Prostate gland (tissue), 2 donors: ENCODE measurements at regions not wholly inside any gene's neighbourhood (a gene's known extent, or its start where the extent isn't known, plus 50 kb on each side); places are given as distances from the start of the nearest gene placed in this dataset.

Source experiments
- DNase-seq: peaks from one replicate; pipeline ENCODE4 v3.0.0-alpha.2; 2019; ENCODE audit warnings: low spot score
- H3K27ac ChIP-seq, 2 donors: fragments of 200-600 bp; sonication (generic); 2 replicates each; pipeline ENCODE4 v1.5.1; 2017 to 2019
- H3K27me3 ChIP-seq: fragments of 200-600 bp; sonication (generic); replicated peaks from 2 replicates; pipeline ENCODE4 v1.5.1; 2019; ENCODE audit not compliant: insufficient read depth
- H3K36me3 ChIP-seq, 2 donors: fragments of 200-600 bp; sonication (generic); 1 replicate in 1 of 2; 2 replicates in 1 of 2; pipeline versions ENCODE4 v1.5.1 to v1.8.1; 2017 to 2019
- H3K4me1 ChIP-seq: fragments of 200-600 bp; sonication (generic); replicated peaks from 2 replicates; pipeline ENCODE4 v1.5.1; 2019
- H3K4me3 ChIP-seq, 2 donors: fragments of 200-600 bp; sonication (generic); 2 replicates each; pipeline ENCODE4 v1.5.1; 2017 to 2019
- H3K9me3 ChIP-seq: fragments of 200-600 bp; sonication (generic); 2 replicates; pipeline ENCODE4 v1.5.1; 2017
- CTCF ChIP-seq, 4 experiments: fragments of 200-600 bp in 2 of 4; fragments of 450-650 bp in 2 of 4; sonication (generic) in 2 of 4; IDR thresholded peaks; 1 replicate in 3 of 4; 2 replicates in 1 of 4; pipeline ENCODE4 v1.5.1; 2016 to 2019; ENCODE audit warnings: antibody characterized with exemption in 4 of 4, mild to moderate bottlenecking in 2 of 4, moderate library complexity in 2 of 4
- POLR2A ChIP-seq: fragments of 450-650 bp; IDR thresholded peaks from one replicate; pipeline ENCODE4 v1.6.1; 2016; ENCODE audit warnings: antibody characterized with exemption, mild to moderate bottlenecking
- POLR2AphosphoS5 ChIP-seq: sonication (generic); formaldehyde crosslinking; IDR thresholded peaks from one replicate; pipeline ENCODE4 v1.6.1; 2017; ENCODE audit warnings: antibody characterized with exemption
- WGBS: methylation state at CpG from one replicate; pipeline ENCODE4 v1.1.5; 2018; 5-methylcytosine and 5-hydroxymethylcytosine counted together
- intact Hi-C: fragments of 100-400 bp; cut with DNase I; formaldehyde crosslinking; loops from one replicate; pipeline ENCODE4 v1.14.2; 2022

GRCh38 chr9:103361906-103362305 lies 366.8 kb downstream of the CYLC2 start:
- no peaks in the 10 kb centered on the region for H3K4me1 ChIP-seq
- H3K27ac ChIP-seq: no peak overlapping the region
- H3K4me3 ChIP-seq: no peak overlapping the region
- DNase-seq: no peak
- TF ChIP-seq POLR2A: no peak
- TF ChIP-seq POLR2AphosphoS5: no peak
- no peak for TF ChIP-seq CTCF (IDR thresholded peaks at IDR 0.05)
- no peaks in the 10 kb centered on the region for H3K27me3 ChIP-seq
- no peaks in the 10 kb centered on the region for H3K9me3 ChIP-seq
- intact Hi-C loops: no loop called here
- no peaks in the 10 kb centered on the region for H3K36me3 ChIP-seq

DNA sequence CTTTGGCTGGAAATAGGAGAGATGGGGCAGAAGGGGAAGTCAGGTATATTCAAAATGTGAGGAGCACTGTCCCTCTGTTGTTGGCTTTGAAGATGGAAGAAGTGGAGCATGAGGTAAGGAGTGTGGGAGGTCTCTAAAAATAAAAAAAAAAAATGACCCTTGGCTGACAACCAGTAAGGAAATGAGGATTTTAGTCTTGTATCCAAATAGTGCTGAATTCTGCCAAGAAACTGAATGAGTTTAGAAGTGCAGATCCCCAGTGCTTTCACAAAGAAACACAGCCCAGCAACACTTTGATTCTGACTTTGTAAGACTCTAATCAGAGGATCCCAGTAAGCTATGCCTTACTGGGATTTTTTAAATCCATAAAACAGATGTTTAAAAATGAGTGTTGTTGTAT lies 367.9 kb downstream of the CYLC2 start:
- no peaks in the 10 kb centered on the region for H3K27me3 ChIP-seq
- no peaks in the 10 kb centered on the region for H3K9me3 ChIP-seq
- DNase-seq: no peak
- H3K4me3 ChIP-seq: no peak overlapping the region
- no peak overlapping the region for H3K27ac ChIP-seq
- intact Hi-C loops: no loop called here
- H3K4me1 ChIP-seq: no peaks in the 10 kb centered on the region
- H3K36me3 ChIP-seq: no peaks in the 10 kb centered on the region
- TF ChIP-seq POLR2A (no peak), POLR2AphosphoS5 (no peak)

DNA sequence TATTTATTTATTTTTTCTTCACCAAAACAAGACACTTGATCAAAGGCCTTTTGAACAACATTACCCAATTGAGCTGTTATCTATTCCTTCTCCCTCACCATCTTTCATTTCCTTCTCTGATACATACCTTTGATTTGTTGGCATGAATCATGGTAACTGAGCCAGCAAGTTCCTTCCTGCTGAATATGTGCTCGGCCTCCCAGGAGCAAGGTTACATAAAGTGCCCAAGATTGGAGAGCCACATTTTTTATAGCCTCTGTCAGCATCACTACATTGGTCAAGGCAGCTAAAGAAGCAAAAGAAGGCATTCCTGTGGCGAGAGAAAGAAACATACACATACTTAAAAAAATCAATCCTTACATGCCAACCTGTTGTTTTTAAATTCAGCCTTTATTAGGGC lies 369.6 kb downstream of the CYLC2 start:
- intact Hi-C loops: no loop called here
- H3K27me3 ChIP-seq: no peaks in the 10 kb centered on the region
- DNase-seq: no peak
- TF ChIP-seq CTCF (IDR thresholded peaks at IDR 0.05) (no peak), POLR2A (no peak), POLR2AphosphoS5 (no peak)
- no peak overlapping the region for H3K4me3 ChIP-seq
- no peak overlapping the region for H3K27ac ChIP-seq
- H3K9me3 ChIP-seq: no peaks in the 10 kb centered on the region
- no peaks in the 10 kb centered on the region for H3K36me3 ChIP-seq
- no peaks in the 10 kb centered on the region for H3K4me1 ChIP-seq
- WGBS: 48% methylated on average over 2 of the region's 2 CpGs

- TF ChIP-seq POLR2AphosphoS5 (no peak), POLR2A (no peak), CTCF (IDR thresholded peaks at IDR 0.05) (no peak)
- Histone ChIP-seq H3K27ac (no peak overlapping the region), H3K27me3 (no peaks in the 10 kb centered on the region), H3K36me3 (no peaks in the 10 kb centered on the region), H3K4me1 (no peaks in the 10 kb centered on the region), H3K4me3 (no peak overlapping the region), H3K9me3 (no peaks in the 10 kb centered on the region)
- 92% methylated on average over 5 of the region's 5 CpGs for WGBS
- no peak for DNase-seq
- intact Hi-C loops: no loop called here
Observed at GRCh38 chr9:103371152-103371551, 376.0 kb downstream of the CYLC2 start.

GRCh38 chr9:103372828-103373227 lies 377.7 kb downstream of the CYLC2 start:
- intact Hi-C loops: no loop called here
- H3K9me3 ChIP-seq: no peaks in the 10 kb centered on the region
- H3K27me3 ChIP-seq: no peaks in the 10 kb centered on the region
- TF ChIP-seq POLR2AphosphoS5: no peak
- H3K36me3 ChIP-seq: no peaks in the 10 kb centered on the region
- DNase-seq: no peak
- H3K27ac ChIP-seq: no peak overlapping the region
- H3K4me1 ChIP-seq: no peaks in the 10 kb centered on the region
- H3K4me3 ChIP-seq: no peak overlapping the region
- 60% methylated on average over 4 of the region's 4 CpGs for WGBS

GRCh38 chr9:103377667-103378066 lies 382.5 kb downstream of the CYLC2 start:
- intact Hi-C loops: no loop called here
- DNase-seq: no peak
- no peaks in the 10 kb centered on the region for H3K36me3 ChIP-seq
- H3K4me3 ChIP-seq: no peak overlapping the region
- no peaks in the 10 kb centered on the region for H3K4me1 ChIP-seq
- no peaks in the 10 kb centered on the region for H3K27me3 ChIP-seq
- no peak overlapping the region for H3K27ac ChIP-seq
- TF ChIP-seq POLR2A (no peak), POLR2AphosphoS5 (no peak), CTCF (IDR thresholded peaks at IDR 0.05) (no peak)
- no peaks in the 10 kb centered on the region for H3K9me3 ChIP-seq
